ENCODE measurements at regions not wholly inside any gene's neighbourhood (a gene's known extent, or its start where the extent isn't known, plus 50 kb on each side); places are given as distances from the start of the nearest gene placed in this dataset.

DNA sequence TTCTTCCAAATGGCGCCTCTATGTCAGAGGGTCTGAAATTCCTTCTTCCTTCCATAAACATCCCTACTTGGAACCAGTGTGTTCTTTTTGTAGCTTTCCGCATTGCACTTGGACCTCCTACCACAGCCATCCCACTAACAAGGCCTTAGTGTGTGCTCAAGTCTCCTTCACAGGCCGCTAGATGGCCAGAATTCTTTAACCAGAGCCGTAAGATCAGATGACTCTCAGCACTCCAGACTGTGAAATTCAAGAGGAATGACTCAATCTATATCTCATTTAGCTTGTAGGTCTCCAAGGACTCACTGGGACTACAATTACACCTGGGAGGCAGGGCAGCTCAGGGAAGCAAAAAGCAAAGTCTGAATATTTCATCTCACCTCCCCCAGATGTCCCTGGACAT lies 298.9 kb downstream of the EIPR1 start:
- no peak for DNase-seq (ENCODE audit: low spot score)
- peaks cover 2% of the 10 kb centered on the region for H3K27me3 Mint-ChIP-seq (ENCODE audit: unreplicated experiment)
- TF ChIP-seq, protein P1, sequence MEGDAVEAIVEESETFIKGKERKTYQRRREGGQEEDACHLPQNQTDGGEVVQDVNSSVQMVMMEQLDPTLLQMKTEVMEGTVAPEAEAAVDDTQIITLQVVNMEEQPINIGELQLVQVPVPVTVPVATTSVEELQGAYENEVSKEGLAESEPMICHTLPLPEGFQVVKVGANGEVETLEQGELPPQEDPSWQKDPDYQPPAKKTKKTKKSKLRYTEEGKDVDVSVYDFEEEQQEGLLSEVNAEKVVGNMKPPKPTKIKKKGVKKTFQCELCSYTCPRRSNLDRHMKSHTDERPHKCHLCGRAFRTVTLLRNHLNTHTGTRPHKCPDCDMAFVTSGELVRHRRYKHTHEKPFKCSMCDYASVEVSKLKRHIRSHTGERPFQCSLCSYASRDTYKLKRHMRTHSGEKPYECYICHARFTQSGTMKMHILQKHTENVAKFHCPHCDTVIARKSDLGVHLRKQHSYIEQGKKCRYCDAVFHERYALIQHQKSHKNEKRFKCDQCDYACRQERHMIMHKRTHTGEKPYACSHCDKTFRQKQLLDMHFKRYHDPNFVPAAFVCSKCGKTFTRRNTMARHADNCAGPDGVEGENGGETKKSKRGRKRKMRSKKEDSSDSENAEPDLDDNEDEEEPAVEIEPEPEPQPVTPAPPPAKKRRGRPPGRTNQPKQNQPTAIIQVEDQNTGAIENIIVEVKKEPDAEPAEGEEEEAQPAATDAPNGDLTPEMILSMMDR (IDR thresholded peaks at IDR 0.05; ENCODE audit: unreplicated experiment) = no peak

DNA sequence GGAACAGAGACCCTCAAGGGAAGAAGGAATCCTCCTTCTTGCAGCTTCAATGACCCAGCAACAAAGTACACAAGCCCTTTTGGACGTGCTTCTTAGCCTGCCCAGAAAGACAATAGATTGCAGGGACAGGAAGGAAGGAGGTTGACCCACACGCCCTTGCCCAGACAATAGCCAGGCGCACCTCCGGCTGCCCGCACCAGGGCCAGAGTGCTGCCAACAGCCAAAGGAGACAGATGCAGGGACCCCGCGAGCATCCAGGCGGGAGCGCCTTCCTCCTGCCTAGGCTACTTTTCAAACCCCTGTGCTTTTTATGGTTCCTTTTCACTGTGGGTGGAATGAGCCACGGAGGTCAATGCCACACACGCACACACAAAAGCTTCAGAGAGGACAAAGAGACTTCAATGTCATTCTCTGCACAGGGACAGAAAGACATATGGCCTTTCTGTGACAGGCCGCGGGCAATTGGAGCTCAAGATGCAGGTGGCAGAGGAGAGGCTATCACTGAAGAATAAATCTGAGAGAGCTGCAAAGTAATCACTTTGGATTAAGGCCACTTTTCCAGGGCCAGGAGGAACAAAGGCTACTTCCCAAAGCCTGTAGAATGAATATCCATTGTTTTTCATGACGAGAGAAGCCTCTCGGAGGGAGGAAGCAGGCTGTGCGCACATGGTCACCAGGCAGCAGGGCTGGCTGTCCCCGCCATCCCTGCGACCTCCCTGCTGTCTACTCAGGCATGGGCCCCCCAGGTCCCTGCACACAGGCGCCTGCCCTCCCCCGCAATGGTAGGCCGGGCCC lies 300.6 kb downstream of the EIPR1 start:
- H3K4me1 Mint-ChIP-seq (ENCODE audit: unreplicated experiment) = peaks cover 15% of the 10 kb centered on the region
- no peaks in the 10 kb centered on the region for H3K9me3 Mint-ChIP-seq (ENCODE audit: unreplicated experiment)
- no peaks in the 10 kb centered on the region for H3K36me3 Mint-ChIP-seq (ENCODE audit: low read depth, unreplicated experiment)
- DNase-seq (ENCODE audit: low spot score) = no peak
- peaks cover 6% of the 10 kb centered on the region for H3K27me3 Mint-ChIP-seq (ENCODE audit: unreplicated experiment)
- peak overlapping the region; percentile 81 for H3K27ac Mint-ChIP-seq (ENCODE audit: unreplicated experiment)
- TF ChIP-seq, protein P1 (IDR thresholded peaks at IDR 0.05; ENCODE audit: unreplicated experiment) = no peak
- H3K4me3 Mint-ChIP-seq (ENCODE audit: unreplicated experiment) = no peak overlapping the region

More for the DNA sequence above, 298.9 kb downstream of the EIPR1 start:
- H3K36me3 Mint-ChIP-seq (ENCODE audit: low read depth, unreplicated experiment) = no peaks in the 10 kb centered on the region
- peaks cover 14% of the 10 kb centered on the region for H3K4me1 Mint-ChIP-seq (ENCODE audit: unreplicated experiment)
- no peaks in the 10 kb centered on the region for H3K9me3 Mint-ChIP-seq (ENCODE audit: unreplicated experiment)
- H3K27ac Mint-ChIP-seq (ENCODE audit: unreplicated experiment) = no peak overlapping the region
- no peak overlapping the region for H3K4me3 Mint-ChIP-seq (ENCODE audit: unreplicated experiment)

DNA sequence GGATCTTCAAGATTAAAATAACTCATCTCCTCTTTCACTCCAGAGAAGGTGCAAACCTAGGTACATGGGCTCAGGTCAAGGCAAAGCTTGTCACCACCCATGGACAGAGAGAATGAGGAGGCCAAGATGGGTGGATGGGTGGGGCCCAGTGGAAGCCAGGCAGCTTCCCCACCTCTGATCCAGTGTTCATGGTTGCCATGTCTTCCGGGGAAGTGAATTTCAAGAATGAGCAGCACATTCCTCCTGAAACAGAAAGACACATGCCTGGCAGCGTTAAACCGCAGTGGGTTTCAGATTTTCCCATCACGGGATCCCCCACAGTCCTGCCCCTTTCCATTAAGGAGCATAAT lies 301.7 kb downstream of the EIPR1 start:
- TF ChIP-seq, protein P1 (IDR thresholded peaks at IDR 0.05; ENCODE audit: unreplicated experiment) = no peak
- H3K27me3 Mint-ChIP-seq (ENCODE audit: unreplicated experiment) = peaks cover 6% of the 10 kb centered on the region
- H3K4me3 Mint-ChIP-seq (ENCODE audit: unreplicated experiment) = no peak overlapping the region
- H3K9me3 Mint-ChIP-seq (ENCODE audit: unreplicated experiment) = no peaks in the 10 kb centered on the region
- no peak overlapping the region for H3K27ac Mint-ChIP-seq (ENCODE audit: unreplicated experiment)
- no peaks in the 10 kb centered on the region for H3K36me3 Mint-ChIP-seq (ENCODE audit: low read depth, unreplicated experiment)
- peaks cover 17% of the 10 kb centered on the region for H3K4me1 Mint-ChIP-seq (ENCODE audit: unreplicated experiment)
- DNase-seq (ENCODE audit: low spot score) = no peak

DNA sequence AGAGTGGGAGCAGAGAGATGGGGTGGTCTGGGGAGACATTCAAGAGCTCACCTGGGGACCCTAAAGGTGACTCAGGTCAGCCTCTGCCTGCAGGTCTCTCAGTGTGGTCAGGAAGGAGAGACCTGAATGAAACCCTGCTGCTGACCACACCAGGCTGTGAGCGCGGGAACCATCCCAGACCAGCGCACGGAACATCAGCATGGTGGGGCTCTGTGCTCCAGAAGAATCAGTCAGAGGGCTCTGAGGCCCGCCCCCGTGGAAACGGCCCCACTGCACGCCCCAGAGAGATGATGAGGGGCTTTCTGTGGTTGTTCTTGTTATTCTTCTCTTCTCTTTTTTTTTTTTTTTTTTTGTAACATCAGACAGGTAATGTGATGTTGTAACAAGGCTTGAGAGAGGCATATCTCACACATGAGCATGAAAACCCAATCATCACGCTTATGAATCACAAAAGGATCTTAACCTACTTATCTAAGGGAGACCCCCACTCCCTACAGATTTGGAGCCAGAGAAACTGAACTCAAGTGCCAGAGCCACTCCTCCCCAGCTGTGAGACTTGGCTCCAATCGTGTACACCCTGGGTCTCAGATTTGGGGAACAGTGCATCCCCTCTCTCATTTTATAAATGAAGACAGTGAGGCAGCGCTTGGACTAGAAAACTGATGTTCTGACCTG lies 302.2 kb downstream of the EIPR1 start:
- Mint-ChIP-seq H3K9me3 (ENCODE audit: unreplicated experiment) (no peaks in the 10 kb centered on the region), H3K27me3 (ENCODE audit: unreplicated experiment) (peaks cover 6% of the 10 kb centered on the region), H3K4me1 (ENCODE audit: unreplicated experiment) (peaks cover 17% of the 10 kb centered on the region), H3K36me3 (ENCODE audit: low read depth, unreplicated experiment) (no peaks in the 10 kb centered on the region), H3K27ac (ENCODE audit: unreplicated experiment) (no peak overlapping the region), H3K4me3 (ENCODE audit: unreplicated experiment) (no peak overlapping the region)
- DNase-seq (ENCODE audit: low spot score) = no peak
- TF ChIP-seq, protein P1 (IDR thresholded peaks at IDR 0.05; ENCODE audit: unreplicated experiment) = no peak

DNA sequence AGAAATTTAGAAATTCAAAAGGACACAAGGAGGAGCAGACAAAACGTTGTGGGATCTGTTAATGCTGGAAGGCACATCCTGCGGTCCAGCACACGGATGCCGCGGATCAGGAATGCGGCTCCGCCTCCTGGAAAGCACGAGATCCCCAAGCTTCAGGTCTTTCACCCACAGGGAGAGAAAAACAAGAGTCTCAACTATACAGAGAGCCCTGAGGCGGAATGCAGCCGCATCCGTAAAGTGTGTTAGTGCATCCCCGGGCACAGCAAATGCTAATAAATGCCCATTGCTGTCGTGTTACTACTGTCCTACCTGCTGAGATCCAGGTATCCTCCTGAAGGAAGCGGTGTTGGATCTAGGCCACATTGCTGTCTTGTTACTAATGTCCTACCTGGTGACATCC lies 303.9 kb downstream of the EIPR1 start:
- H3K36me3 Mint-ChIP-seq (ENCODE audit: low read depth, unreplicated experiment) = no peaks in the 10 kb centered on the region
- TF ChIP-seq, protein P1 (IDR thresholded peaks at IDR 0.05; ENCODE audit: unreplicated experiment) = no peak
- H3K4me3 Mint-ChIP-seq (ENCODE audit: unreplicated experiment) = no peak overlapping the region
- no peak overlapping the region for H3K27ac Mint-ChIP-seq (ENCODE audit: unreplicated experiment)
- no peaks in the 10 kb centered on the region for H3K9me3 Mint-ChIP-seq (ENCODE audit: unreplicated experiment)
- H3K4me1 Mint-ChIP-seq (ENCODE audit: unreplicated experiment) = peaks cover 17% of the 10 kb centered on the region
- no peak for DNase-seq (ENCODE audit: low spot score)
- peaks cover 6% of the 10 kb centered on the region for H3K27me3 Mint-ChIP-seq (ENCODE audit: unreplicated experiment)

Data from endothelial cell (in vitro differentiated cells).